Adipocyte (in vitro differentiated cells): ENCODE measurements at regions not wholly inside any gene's neighbourhood (a gene's known extent, or its start where the extent isn't known, plus 50 kb on each side); places are given as distances from the start of the nearest gene placed in this dataset.

Experiments used
- DNase-seq: peaks from one replicate; pipeline ENCODE4 v3.0.0-alpha.2; 2015; ENCODE audit warnings: low read depth
- H3K27me3 ChIP-seq: replicated peaks from 2 replicates; pipeline ENCODE4 v1.7.0; 2013; ENCODE audit warnings: mild to moderate bottlenecking, low read length, moderate library complexity; ENCODE audit not compliant: control insufficient read depth, insufficient read depth
- H3K36me3 ChIP-seq: 2 replicates; pipeline ENCODE4 v1.7.0; 2013; ENCODE audit warnings: low read length, mild to moderate bottlenecking, moderate library complexity; ENCODE audit not compliant: control insufficient read depth, insufficient read depth, severe bottlenecking
- H3K4me1 ChIP-seq: 2 replicates; pipeline ENCODE4 v1.7.0; 2013; ENCODE audit warnings: mild to moderate bottlenecking, low read length, moderate library complexity; ENCODE audit not compliant: control insufficient read depth, insufficient read depth
- H3K4me3 ChIP-seq: 2 replicates; pipeline ENCODE4 v1.7.0; 2013; ENCODE audit warnings: mild to moderate bottlenecking, low read length, moderate library complexity
- H3K9ac ChIP-seq: 2 replicates; pipeline ENCODE4 v1.7.0; 2013; ENCODE audit warnings: mild to moderate bottlenecking, low read length, moderate library complexity
- H3K9me3 ChIP-seq: 2 replicates; pipeline ENCODE4 v1.7.0; 2013; ENCODE audit warnings: mild to moderate bottlenecking, low read length, moderate library complexity; ENCODE audit not compliant: control insufficient read depth

DNA sequence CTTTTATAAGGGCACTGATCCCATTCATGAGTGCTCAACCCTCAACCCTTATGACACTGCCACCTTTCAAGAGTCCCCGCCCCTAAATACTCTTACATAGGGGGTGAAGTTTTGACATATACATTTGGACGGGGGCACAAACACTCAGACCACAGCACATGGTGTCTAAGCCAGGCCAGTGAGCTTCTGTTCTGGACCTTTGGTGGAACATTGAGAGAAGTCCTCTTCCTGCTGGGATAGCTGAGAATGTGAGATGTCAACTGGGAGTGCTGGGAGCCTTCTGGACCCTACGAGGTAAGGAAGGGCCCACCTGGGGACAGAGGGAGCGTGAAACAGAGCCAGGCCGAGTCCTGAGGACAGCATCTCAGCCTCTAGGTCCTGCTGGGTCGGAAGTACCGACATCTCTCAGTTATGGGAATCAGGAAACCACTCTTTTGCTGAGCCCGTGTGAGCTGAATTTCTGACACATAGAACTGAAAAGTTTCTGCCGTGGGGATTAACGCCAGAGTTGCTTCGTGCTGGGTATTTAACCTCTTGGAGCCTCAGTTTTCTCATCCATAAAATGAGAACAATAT is 114.9 kb downstream of the PDCL3 start:
- Histone ChIP-seq H3K36me3 (no peaks in the 10 kb centered on the region), H3K4me3 (no peak overlapping the region), H3K27me3 (peaks cover 17% of the 10 kb centered on the region), H3K9ac (no peak overlapping the region), H3K9me3 (peaks cover under 1% of the 10 kb centered on the region), H3K4me1 (no peaks in the 10 kb centered on the region)
- DNase-seq: no peak

DNA sequence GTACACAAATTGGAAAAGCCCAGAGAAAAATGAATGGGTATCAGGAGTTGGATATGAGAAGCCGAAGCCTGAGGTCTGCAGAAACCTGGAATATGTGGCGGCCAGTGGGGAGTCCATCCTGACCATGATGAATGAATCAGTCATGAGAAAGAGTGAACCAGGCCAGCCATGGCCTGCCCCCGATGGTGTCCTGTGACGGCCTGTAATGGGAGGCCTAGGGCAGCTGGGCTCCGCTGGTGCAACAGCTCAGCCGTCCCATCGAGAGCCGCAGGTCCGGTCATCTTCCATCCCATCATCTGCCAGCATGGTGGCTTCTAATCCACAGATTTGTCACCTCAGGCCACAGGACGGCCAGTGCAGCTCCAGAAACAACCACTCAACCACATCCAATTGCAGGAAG is 116.4 kb downstream of the PDCL3 start:
- no peak overlapping the region for H3K4me3 ChIP-seq
- H3K9ac ChIP-seq: no peak overlapping the region
- peaks cover 14% of the 10 kb centered on the region for H3K27me3 ChIP-seq
- H3K36me3 ChIP-seq: no peaks in the 10 kb centered on the region
- DNase-seq: no peak
- H3K4me1 ChIP-seq: no peaks in the 10 kb centered on the region
- peaks cover 15% of the 10 kb centered on the region for H3K9me3 ChIP-seq

DNA sequence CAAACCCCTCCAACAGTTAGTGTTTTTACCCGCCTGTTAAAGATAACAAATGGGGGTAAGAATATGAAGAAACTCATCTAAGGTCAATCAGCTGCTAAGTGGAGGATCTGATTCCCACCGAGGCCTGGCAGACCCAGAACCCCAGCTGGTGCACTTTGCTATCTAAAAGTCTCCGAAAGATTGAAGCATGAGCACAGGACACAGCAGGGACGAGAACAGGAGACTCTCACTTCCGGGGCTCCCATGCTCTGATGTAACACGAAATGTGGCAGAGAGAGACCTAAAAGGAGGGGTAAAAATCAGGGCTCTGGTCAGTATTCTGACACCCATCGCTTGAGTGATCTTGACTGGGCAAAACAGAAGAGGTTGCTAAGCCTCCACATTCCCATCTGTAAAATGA is 119.7 kb downstream of the PDCL3 start:
- Histone ChIP-seq H3K9me3 (peaks cover 30% of the 10 kb centered on the region), H3K36me3 (no peaks in the 10 kb centered on the region), H3K27me3 (peaks cover 9% of the 10 kb centered on the region), H3K4me1 (no peaks in the 10 kb centered on the region), H3K9ac (no peak overlapping the region), H3K4me3 (no peak overlapping the region)
- DNase-seq: no peak

DNA sequence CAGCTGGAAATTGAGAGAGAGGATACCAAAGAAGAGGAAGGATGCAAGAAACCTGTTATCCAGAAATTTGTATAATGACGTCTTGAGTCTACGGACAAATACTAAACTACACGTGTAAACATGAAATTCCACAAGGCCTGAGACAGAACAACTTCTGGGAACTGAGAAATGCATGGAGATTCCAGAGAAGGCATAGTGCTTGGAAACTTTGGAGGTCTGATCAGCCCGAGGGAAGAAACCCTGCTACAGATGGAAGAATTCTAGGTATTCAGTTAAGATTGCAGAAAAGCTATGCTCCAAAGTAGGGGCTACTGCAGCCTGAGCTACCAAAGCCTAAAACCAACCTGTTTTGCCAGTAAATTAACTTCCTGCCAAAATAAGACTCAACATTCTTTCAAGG is 120.4 kb downstream of the PDCL3 start:
- no peak overlapping the region for H3K4me3 ChIP-seq
- peaks cover 30% of the 10 kb centered on the region for H3K9me3 ChIP-seq
- H3K36me3 ChIP-seq: no peaks in the 10 kb centered on the region
- peaks cover 9% of the 10 kb centered on the region for H3K27me3 ChIP-seq
- H3K4me1 ChIP-seq: no peaks in the 10 kb centered on the region
- DNase-seq: no peak
- H3K9ac ChIP-seq: no peak overlapping the region

DNA sequence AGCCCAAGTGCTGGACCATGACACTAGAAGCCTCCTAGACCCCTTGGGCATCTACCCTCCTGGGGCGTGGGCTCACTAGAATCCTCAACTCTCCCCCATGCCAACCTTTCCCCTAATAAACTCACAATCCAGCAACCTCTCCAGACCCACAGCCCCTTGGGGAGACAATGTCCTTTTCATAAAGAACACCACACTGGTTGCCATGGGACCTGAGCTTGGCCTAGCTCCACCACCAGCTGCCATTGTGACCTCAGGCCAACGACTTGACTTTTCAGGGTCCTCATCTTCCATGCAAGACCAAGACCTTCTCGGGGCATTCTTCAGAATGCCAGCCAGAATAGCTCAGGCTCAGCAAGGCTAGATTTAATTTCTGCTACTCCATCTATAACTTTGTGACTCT is 128.1 kb upstream of the NPAS2 start:
- no peaks in the 10 kb centered on the region for H3K36me3 ChIP-seq
- no peak for DNase-seq
- H3K9me3 ChIP-seq: peaks cover 17% of the 10 kb centered on the region
- no peak overlapping the region for H3K9ac ChIP-seq
- H3K4me1 ChIP-seq: no peaks in the 10 kb centered on the region
- no peak overlapping the region for H3K4me3 ChIP-seq
- H3K27me3 ChIP-seq: peaks cover 39% of the 10 kb centered on the region

DNA sequence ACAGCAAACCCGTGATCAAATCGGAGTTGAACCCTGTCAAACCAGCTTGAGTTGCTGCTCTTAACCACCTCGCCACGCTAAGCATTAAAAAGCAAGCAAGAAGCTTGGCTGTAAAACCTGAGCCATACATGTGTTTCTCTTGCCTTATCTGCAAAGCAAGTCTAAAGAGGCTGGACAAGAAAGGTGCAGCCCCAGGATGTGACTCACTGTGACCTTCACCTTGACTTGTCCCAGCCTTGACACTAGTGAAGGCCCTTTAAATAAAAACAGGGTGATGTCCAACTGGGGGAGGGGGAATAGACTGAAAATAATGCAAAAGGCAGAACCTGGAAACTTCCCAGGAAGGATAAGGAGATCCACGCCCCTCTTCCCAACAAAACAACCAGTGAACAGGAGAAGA is 127.6 kb upstream of the NPAS2 start:
- Histone ChIP-seq H3K36me3 (no peaks in the 10 kb centered on the region), H3K4me3 (no peak overlapping the region), H3K9me3 (peaks cover 17% of the 10 kb centered on the region), H3K9ac (no peak overlapping the region), H3K27me3 (peaks cover 39% of the 10 kb centered on the region), H3K4me1 (no peaks in the 10 kb centered on the region)
- no peak for DNase-seq

DNA sequence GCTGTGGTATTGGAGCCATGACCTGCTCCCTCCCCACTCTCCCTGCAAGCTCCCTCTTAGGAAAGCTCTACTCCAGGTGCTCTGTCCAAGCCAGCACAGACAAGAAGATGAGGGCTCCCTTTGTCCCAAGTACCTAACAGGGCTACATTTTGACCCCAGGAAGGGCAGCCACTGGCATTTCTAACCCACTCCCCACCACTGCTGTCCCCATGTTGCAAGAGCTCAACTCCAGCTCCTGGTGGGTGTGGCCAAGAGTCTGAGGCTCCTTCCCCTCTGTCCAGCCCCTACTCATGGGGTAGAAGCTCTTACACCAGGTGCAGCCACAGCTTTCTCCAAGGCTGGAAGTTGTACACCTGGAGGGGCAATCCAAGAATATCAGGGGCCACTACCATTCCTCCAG is 127.0 kb upstream of the NPAS2 start:
- no peak overlapping the region for H3K9ac ChIP-seq
- DNase-seq: no peak
- H3K36me3 ChIP-seq: no peaks in the 10 kb centered on the region
- H3K4me1 ChIP-seq: no peaks in the 10 kb centered on the region
- H3K4me3 ChIP-seq: no peak overlapping the region
- H3K27me3 ChIP-seq: peaks cover 39% of the 10 kb centered on the region
- peaks cover 22% of the 10 kb centered on the region for H3K9me3 ChIP-seq

DNA sequence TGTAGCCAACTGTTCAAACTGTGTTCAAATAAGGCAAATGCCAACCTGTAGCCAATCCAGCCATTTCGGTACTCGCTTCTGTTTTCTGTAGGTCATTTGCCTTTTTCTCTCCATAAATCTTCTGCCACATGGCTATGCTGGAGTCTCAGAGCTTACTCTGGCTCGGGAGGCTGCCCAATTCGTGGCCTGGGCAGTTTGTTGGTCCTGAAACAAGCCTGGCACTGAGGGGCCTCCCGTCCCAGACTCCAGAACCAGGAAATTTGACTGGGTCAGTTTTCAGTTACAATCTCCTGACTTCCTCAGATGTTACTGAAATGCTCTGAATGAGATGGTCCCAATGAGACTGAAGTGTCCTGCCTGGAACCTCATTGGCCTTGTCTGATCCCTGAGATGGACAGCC is 120.8 kb upstream of the NPAS2 start:
- Histone ChIP-seq H3K36me3 (no peaks in the 10 kb centered on the region), H3K4me1 (peaks cover 6% of the 10 kb centered on the region), H3K27me3 (peaks cover 32% of the 10 kb centered on the region), H3K4me3 (no peak overlapping the region), H3K9me3 (peaks cover 47% of the 10 kb centered on the region), H3K9ac (no peak overlapping the region)
- DNase-seq: no peak

DNA sequence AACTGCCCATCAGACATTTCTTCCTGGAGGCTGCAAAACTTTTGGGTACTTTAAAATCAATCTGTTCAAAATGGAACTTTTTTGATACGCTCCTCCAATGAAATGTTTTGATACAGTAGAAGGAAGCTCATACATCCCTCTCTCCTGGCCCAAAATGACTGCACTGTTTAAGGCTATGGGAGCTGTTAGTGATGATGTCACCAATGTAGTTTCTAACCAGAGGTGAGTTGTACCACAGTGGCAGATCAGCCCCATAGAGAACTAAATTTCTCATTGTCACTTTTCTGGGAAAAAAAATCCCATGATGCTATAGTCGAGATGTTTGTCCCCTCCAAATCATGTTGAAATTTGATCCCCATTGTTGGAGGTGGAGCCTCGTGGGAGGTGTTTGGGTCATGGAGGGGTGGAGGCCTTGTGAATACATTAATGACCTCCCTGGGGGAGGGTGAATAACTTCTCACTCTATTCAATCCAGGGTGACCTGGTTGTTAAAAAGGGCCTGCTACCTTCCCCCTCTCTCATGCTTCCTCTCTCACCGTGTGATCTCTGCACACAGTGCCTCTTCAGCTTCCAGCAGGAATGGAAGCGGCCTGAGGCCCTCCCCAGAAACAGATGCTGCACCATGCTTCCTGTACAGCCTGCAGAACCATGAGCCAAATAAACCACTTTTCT is 117.4 kb upstream of the NPAS2 start:
- Histone ChIP-seq H3K4me1 (peaks cover 6% of the 10 kb centered on the region), H3K36me3 (no peaks in the 10 kb centered on the region), H3K4me3 (no peak overlapping the region), H3K9ac (no peak overlapping the region), H3K9me3 (peaks cover 32% of the 10 kb centered on the region), H3K27me3 (peaks cover 65% of the 10 kb centered on the region)
- no peak for DNase-seq

DNA sequence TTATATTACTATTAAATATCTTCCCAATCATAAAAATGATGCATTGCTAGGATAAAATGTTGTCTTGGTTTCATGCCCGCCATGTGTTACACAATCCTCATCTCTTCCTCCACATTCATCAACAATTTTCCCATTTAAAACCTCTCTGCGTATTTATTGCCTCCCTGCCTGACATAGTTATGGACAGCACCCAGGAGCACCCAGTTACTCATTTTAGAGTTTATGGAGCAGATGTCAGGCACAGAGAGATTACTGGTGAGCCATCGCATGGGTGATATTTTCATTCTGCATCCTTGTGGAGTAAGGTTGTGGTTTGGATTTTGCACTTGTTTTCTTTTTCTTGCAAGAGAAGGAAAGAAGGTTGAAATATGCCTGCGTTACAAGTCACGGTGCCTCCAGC is 116.7 kb upstream of the NPAS2 start:
- Histone ChIP-seq H3K9ac (no peak overlapping the region), H3K27me3 (peaks cover 69% of the 10 kb centered on the region), H3K4me3 (no peak overlapping the region), H3K4me1 (peaks cover 6% of the 10 kb centered on the region), H3K36me3 (no peaks in the 10 kb centered on the region), H3K9me3 (peaks cover 26% of the 10 kb centered on the region)
- no peak for DNase-seq

DNA sequence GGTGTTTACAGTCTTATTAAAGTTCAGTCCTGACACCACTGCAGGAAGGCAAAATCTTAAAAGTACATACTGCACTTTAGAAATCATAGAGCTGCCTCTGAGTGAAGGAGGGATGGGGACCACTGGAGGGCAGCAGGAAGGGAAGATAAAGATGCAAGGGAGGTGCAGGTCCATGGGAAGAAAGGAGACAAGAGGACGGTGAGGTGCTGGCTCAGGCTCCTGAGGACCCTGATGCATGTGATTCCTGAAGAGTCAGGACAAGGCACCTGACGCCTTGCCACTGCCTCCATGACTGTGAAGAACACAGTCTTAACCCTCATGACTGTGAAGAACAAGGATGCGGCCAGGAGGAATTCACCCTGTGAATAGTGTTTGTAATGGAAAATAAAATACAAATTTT is 116.2 kb upstream of the NPAS2 start:
- H3K36me3 ChIP-seq: no peaks in the 10 kb centered on the region
- no peak overlapping the region for H3K4me3 ChIP-seq
- peaks cover 21% of the 10 kb centered on the region for H3K9me3 ChIP-seq
- peaks cover 6% of the 10 kb centered on the region for H3K4me1 ChIP-seq
- no peak for DNase-seq
- no peak overlapping the region for H3K9ac ChIP-seq
- peaks cover 69% of the 10 kb centered on the region for H3K27me3 ChIP-seq

DNA sequence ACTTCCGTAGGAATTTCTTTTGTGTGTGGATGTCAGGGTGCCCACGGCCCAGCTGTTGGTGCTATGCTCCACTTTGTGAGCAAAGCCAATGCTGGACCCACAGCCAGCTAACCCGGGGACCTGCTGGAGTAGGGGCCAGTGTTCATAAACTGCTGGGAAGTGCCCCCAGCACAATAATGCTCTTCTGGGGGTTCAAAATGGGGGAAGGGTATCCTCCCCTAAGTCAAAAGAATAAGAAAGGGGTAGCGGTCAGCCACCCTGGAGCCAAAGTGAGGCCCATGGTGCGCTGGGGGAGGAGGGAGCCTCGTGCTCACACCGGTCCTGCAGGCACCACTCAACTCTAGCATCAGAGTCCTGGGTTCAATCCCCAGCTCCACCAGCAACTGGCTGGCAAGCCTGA is 115.8 kb upstream of the NPAS2 start:
- DNase-seq: no peak
- H3K27me3 ChIP-seq: peaks cover 69% of the 10 kb centered on the region
- peaks cover 17% of the 10 kb centered on the region for H3K9me3 ChIP-seq
- H3K9ac ChIP-seq: no peak overlapping the region
- no peaks in the 10 kb centered on the region for H3K36me3 ChIP-seq
- peaks cover 6% of the 10 kb centered on the region for H3K4me1 ChIP-seq
- H3K4me3 ChIP-seq: no peak overlapping the region
